ENCODE measurements at regions not wholly inside any gene's neighbourhood (a gene's known extent, or its start where the extent isn't known, plus 50 kb on each side); places are given as distances from the start of the nearest gene placed in this dataset.

- H3K9ac ChIP-seq (ENCODE audit: low read length) = no peak overlapping the region
- no peaks in the 10 kb centered on the region for H3K4me1 ChIP-seq (ENCODE audit: control insufficient read depth in 2 of 2, insufficient read depth in 2 of 2, low read length in 2 of 2)
- Mint-ChIP-seq H3K4me3 (no peak overlapping the region), H3K4me1 (no peaks in the 10 kb centered on the region), H3K9me3 (ENCODE audit: insufficient read depth) (peaks cover 3% of the 10 kb centered on the region), H3K27me3 (no peaks in the 10 kb centered on the region), H3K27ac (no peak overlapping the region)
- ChIA-PET POLR2A (no interaction called here), CTCF (no interaction called here)
- TF ChIP-seq EZH2 (IDR thresholded peaks at IDR 0.05; ENCODE audit: borderline replicate concordance, insufficient read depth, low read depth, low read length, poor library complexity, severe bottlenecking) (no peak), CTCF (IDR thresholded peaks at IDR 0.05) (no peak)
- H3K36me3 ChIP-seq (replicated peaks in 1 of 2; ENCODE audit: control extremely low read depth in 1 of 2, control insufficient read depth in 1 of 2, extremely low read depth in 1 of 2, insufficient read depth in 2 of 2, low read length in 1 of 2) = no peaks in the 10 kb centered on the region
- no peak overlapping the region for H3K4me2 ChIP-seq (replicated peaks; ENCODE audit: low read depth, low read length, poor library complexity, severe bottlenecking)
- H3K79me2 ChIP-seq (ENCODE audit: control insufficient read depth, insufficient read depth, low read length) = no peaks in the 10 kb centered on the region
- H2AFZ ChIP-seq (ENCODE audit: insufficient read depth, low read depth, low read length, poor library complexity, severe bottlenecking) = no peak overlapping the region
- no peak overlapping the region for H3K27ac ChIP-seq (ENCODE audit: low read length in 2 of 2)
- no peaks in the 10 kb centered on the region for H4K20me1 ChIP-seq (ENCODE audit: control insufficient read depth, insufficient read depth, low read length, poor library complexity, severe bottlenecking)
- no CpG with 5 or more reads among the region's 2 CpGs for WGBS (ENCODE audit: insufficient coverage)
- DNase-seq (no peak), ATAC-seq (ENCODE audit: low read depth) (no peak)
- H3K4me3 ChIP-seq (ENCODE audit: control extremely low read depth in 1 of 5, extremely low read depth in 1 of 5, insufficient read depth in 1 of 5, low read depth in 2 of 5, low read length in 4 of 5) = no peak overlapping the region
- no peaks in the 10 kb centered on the region for H3K27me3 ChIP-seq (replicated peaks in 1 of 4; ENCODE audit: control extremely low read depth in 1 of 4, control insufficient read depth in 3 of 4, insufficient read depth in 4 of 4, low read length in 3 of 4)
- H3K9me3 ChIP-seq (ENCODE audit: control extremely low read depth in 1 of 3, control insufficient read depth in 2 of 3, insufficient read depth in 1 of 3, low read length in 2 of 3) = peaks cover 0 to 5% (median 0%) of the 10 kb centered on the region in 3 donors
- intact Hi-C loops (cut with micrococcal nuclease) = no loop called here
Measured at GRCh38 chr18:28824183-28824574, 647.2 kb upstream of the CDH2 start.

- CTCF ChIA-PET = no interaction called here
- DNase-seq (no peak), ATAC-seq (ENCODE audit: low read depth) (no peak)
- no peaks in the 10 kb centered on the region for H4K20me1 ChIP-seq (ENCODE audit: control insufficient read depth, insufficient read depth, low read length, poor library complexity, severe bottlenecking)
- H3K27ac ChIP-seq (ENCODE audit: low read length in 2 of 2) = no peak overlapping the region
- intact Hi-C loops (cut with micrococcal nuclease) = no loop called here
- Mint-ChIP-seq H3K27me3 (no peaks in the 10 kb centered on the region), H3K27ac (no peak overlapping the region), H3K4me1 (no peaks in the 10 kb centered on the region), H3K9me3 (ENCODE audit: insufficient read depth) (peaks cover 3% of the 10 kb centered on the region), H3K4me3 (no peak overlapping the region)
- H2AFZ ChIP-seq (ENCODE audit: insufficient read depth, low read depth, low read length, poor library complexity, severe bottlenecking) = no peak overlapping the region
- POLR2A ChIA-PET = no interaction called here
- no peak for TF ChIP-seq EZH2 (IDR thresholded peaks at IDR 0.05; ENCODE audit: borderline replicate concordance, insufficient read depth, low read depth, low read length, poor library complexity, severe bottlenecking)
- TF ChIP-seq CTCF (IDR thresholded peaks at IDR 0.05) = no peak
- H3K4me2 ChIP-seq (replicated peaks; ENCODE audit: low read depth, low read length, poor library complexity, severe bottlenecking) = no peak overlapping the region
- no peaks in the 10 kb centered on the region for H3K27me3 ChIP-seq (replicated peaks in 1 of 4; ENCODE audit: control extremely low read depth in 1 of 4, control insufficient read depth in 3 of 4, insufficient read depth in 4 of 4, low read length in 3 of 4)
- H3K79me2 ChIP-seq (ENCODE audit: control insufficient read depth, insufficient read depth, low read length) = no peaks in the 10 kb centered on the region
- no peak overlapping the region for H3K4me3 ChIP-seq (ENCODE audit: control extremely low read depth in 1 of 5, extremely low read depth in 1 of 5, insufficient read depth in 1 of 5, low read depth in 2 of 5, low read length in 4 of 5)
- H3K9me3 ChIP-seq (ENCODE audit: control extremely low read depth in 1 of 3, control insufficient read depth in 2 of 3, insufficient read depth in 1 of 3, low read length in 2 of 3) = peaks cover 0 to 5% (median 0%) of the 10 kb centered on the region in 3 donors
- no peaks in the 10 kb centered on the region for H3K36me3 ChIP-seq (replicated peaks in 1 of 2; ENCODE audit: control extremely low read depth in 1 of 2, control insufficient read depth in 1 of 2, extremely low read depth in 1 of 2, insufficient read depth in 2 of 2, low read length in 1 of 2)
- H3K9ac ChIP-seq (ENCODE audit: low read length) = no peak overlapping the region
- H3K4me1 ChIP-seq (ENCODE audit: control insufficient read depth in 2 of 2, insufficient read depth in 2 of 2, low read length in 2 of 2) = no peaks in the 10 kb centered on the region
- WGBS (ENCODE audit: insufficient coverage) = 92% methylated on average over 6 of the region's 6 CpGs
Measured at GRCh38 chr18:28823506-28824182, 646.7 kb upstream of the CDH2 start.

Measured in B cell (primary cell).